ENCODE measurements at regions not wholly inside any gene's neighbourhood (a gene's known extent, or its start where the extent isn't known, plus 50 kb on each side); places are given as distances from the start of the nearest gene placed in this dataset.

DNA sequence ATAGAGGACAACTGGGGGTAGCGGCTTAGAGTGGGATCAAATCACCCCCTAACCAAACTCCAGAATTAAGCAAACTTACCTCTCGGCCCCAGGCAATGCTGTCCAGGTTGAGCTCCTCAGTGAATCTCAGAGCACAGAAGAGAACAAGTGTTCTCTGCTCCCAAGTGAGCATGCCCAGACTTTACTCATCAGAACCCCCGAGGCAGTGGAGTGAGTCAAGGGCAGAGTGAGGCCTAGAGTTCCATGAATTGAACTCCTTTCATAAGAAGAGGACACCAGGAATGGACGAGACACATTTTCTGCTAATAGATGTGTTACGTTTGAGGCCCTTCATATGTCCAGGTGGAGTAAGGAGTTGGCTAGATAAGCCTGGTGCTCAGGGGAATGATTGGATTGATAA is 134.0 kb upstream of the DTNBP1 start:
- DNase-seq = no peak

DNA sequence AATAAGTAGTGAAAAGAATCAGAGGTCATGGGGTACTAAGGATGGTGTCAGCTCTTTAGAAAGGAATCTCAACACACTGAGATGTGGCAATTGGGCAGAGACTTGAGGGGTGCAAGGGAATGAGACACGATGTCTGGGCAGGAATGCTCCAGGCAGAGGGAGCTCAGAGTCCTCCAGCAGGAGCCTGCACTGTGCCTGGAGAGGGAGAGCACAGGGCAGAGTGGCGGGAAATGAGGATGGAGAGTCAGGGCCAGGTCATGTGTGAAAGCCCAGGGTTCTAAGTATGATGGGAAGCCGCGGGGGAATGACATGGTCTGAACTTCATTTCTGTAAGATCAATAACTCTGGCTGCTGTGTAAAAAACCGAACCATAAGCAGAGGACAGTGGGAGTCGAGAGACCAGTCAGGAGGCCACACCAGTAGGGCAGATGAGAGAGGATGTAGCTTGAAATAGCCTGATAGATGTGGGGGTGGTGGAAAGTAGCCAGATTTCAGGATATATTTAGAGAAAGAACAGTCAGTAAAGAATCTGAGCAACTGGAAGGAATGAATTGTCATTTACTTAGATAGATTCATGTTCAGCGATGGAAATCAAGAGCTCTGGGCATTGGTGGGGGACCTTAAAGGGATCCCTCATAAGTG is 133.4 kb upstream of the DTNBP1 start:
- no peak for DNase-seq

DNA sequence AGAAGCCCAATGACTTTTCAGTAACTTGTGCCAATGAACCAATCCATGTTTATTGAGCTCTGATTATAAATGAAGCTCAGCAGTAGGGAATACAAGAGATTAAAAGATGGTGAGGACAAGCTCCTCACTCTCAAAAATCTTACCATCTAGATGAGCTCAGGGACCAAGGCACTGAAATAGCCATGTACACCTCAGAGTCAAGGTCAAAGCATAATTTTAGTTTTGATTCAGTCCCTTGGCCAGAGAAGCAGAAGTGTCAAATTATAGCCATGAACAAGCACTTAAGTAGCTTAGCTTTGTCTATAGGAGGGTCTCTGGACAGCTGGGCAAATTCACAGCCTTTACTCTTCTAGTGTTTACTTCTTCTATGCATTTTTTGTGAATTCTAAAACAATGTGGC is 131.0 kb upstream of the DTNBP1 start:
- no peak for DNase-seq

DNA sequence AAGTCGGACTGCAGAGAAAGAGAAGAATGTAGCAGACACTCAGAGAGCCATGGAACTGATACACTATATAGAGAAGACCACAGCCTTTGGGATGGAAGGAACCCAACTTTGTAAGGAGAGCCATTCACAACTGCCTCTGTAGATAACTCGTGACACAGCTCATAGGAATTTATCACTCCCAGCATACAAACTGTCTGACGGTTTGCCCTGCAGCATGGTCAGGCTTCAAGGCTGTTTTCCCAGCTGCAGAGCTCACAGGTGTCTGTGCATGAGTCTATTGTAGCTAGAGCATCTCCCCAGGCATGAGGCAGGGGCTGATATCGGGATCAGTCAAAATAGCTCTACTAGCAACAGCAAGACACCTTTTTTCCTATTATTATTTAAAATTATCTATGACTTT is 130.5 kb upstream of the DTNBP1 start:
- no peak for DNase-seq

DNA sequence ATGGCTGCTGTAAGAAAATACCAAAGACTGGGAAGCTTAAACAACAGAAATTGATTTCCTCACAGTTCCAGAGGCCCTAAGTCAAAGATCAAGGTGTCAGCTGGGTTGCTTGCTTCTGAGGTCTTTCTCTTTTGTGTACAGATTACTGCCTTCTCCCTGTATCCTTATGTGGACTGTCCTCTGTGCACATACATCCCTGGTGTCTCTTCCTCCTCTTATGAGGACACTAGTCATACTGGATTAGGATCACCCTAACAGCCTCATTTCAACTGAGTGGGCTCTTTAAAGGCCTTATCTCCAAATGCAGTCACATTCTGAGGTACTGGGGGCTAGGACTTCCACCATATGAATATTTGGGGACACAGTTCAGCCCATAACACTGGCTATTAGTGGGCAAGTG is 130.0 kb upstream of the DTNBP1 start:
- DNase-seq = no peak

DNA sequence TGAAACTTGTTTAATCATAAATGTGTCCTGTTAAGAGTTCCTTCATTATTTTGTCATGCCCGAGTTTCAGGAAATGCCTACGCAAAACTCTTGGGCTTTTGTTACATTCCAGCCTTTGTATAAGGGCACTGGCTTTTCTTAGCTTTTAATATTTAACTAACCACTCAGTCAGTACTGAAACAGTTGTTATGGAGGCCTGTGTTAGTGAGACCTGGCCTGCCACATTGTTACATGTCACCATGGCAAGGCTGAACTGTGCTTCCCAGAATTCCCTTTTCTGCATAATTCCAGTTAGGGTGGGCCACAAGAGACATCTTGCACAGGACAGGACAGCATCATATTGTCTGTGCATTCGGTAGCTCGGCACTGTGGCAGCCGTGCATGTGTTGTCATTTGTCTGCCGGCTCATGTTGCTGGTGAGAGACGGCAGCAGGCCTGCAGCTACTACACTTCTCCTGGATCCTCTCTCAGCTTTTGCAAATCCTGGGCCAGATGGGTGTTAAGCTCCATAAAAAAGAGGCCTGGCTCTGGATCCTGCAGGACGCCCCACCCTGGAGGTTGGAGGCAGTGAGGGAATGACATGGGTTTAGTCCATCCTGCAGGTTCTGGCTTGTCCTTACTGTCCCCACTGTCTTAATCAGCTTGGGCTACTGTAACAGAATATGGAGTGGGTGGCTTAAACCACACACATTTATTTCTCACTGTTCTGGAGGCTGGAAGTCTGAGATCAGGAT is 128.8 kb upstream of the DTNBP1 start:
- no peak for DNase-seq

DNA sequence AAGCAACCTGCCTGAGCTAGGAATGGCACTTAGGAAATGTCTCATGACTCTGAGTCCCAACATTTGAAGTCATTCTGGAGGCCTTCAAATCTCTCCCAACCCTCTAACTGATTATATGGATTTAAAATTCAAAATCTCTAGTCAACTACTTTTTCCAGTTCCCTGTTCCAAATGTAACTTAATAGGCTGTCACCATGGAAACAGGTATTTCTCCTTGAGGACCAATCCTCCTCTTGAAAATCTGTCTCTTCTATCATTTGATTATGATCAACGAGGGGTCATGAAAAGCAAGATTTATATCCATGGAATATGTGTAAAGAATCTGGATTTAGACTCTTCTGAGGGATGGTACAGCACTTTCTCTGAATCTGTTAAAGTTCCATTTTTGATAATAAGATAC is 127.3 kb upstream of the DTNBP1 start:
- no peak for DNase-seq

DNA sequence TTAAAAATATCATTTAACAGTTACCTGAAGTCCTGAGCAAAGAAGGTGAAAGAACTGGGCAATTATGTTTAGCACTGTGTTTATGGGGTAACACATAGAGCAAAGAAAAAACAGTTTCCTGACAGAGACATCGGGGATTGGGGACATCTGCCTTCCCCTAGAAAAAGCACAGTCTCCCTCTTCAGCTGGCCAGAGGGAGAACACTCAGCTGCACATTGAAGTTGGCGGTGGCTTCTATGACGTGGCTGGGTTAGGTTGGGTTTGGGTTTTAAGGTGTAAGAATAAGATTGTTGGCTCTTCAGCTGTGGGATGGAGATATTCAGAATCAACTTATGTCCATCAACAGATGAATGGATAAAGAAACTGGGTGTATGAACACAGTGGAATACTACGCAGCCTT is 124.0 kb upstream of the DTNBP1 start:
- no peak for DNase-seq

DNA sequence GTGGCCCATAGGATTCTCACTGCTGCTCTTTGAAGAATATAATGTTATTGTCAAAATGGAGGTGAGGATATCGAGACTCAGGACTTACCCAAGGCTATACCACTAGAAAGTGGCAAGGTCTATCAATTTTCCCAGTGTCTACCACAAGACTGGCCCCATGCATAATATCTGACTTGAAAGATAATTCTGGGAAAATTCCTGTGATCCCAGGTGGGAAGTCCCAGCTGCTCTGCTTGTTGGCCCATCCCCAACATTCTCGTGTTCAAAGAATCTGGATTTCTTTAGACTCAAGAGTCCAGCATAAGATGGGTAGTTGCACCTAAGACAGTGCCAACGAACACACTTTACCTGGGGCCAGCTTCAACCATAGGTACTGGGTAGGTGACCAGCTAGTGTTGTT is 120.7 kb upstream of the DTNBP1 start:
- DNase-seq = no peak

DNA sequence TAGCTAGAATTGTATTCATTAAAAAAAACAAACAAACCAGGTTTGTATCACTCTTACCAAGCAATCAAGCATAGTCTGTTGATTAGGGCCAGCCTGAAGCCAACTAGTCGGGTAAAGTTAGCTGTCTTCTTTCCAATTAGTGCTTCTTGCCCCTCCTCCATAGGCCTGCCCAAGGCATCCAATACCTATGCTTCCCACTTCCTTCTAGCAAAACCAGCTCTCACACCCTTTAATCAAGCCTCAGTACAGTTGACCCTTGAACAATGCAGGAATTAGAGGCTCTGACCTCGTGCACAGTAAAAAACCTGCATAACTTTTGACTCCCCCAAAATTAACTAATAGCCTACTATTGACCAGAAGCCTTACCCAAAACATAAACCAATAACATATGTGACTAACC is 119.1 kb upstream of the DTNBP1 start:
- DNase-seq = no peak

DNA sequence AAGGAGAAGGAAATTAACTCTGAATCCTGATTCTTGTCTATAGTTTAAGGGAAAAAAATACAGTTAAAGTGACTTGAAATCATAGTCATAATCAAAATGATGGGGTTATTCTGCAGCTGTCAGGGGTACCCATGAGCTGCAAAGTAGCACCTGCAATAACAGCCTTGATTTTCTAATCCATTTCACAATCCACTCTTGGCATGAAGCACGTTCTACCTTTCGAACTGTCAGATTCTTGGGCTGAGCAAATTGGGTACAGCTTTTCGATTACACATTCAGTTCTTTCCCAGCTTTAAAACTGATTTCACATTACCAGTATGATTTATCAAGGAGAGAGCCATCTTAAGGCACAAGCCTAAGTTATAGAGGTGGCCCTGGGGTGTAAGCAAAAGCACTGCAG is 118.5 kb upstream of the DTNBP1 start:
- no peak for DNase-seq

DNA sequence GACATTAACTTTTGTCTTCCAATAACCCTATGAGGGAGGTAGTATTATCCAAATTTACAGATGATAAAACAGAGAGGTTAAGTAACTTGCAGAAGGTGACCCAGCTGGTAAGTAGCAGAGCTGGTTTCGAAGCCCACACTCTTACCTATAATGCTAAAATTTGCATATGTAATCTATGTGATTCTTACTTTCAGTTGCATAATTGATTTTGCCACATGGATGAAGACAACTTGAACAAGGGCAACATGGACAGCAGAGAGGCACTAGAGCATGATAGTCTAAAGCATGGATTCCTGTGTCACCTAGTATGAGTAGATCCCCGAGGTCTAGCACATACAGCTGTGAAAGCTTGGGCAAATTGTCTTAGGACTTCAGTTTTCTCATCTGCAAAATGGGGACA is 117.6 kb upstream of the DTNBP1 start:
- no peak for DNase-seq

DNA sequence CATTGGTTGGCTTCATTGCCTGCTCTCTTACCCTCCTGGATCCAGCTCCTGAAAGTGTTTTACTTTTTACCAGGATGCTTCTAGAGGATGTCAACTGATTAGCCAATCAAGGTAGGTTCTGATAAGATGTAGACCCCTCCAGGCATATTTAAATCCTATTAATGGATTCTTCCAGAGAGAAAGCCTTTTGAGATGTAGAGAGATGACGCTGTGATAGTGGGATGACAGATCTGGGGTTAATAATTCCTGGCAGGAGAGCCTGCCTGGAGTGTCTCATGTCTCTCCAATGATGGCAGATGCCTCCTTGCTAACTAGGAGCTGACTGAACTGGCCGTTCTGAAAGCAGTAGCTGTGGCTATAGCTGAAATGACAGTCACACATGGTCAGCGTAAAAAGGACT is 116.9 kb upstream of the DTNBP1 start:
- no peak for DNase-seq

DNA sequence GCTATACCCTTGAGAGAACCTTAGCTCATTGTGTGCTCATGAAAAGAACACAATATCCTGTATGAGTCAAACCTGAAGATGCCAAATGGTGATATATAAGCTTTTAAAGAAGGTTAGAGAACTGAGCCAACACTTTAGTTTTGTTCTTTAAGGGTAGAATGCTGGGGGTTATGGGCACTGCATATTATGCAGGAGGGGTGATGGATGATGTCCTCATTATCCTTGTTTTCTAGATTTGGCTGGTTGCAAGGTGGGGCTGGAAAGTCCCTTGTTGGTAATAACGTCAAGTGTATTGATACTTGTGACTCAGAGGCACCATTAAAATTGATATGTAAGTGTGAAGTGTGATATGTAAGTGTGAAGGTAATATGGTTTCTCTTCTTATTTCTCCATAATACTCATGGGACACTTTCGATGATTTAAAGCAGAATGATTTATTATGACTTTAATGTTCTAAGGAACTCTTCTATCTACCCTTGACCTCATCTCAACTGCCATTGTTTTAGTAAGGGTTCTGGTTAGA is 113.7 kb upstream of the DTNBP1 start:
- DNase-seq = peak; percentile 42 to 43

DNA sequence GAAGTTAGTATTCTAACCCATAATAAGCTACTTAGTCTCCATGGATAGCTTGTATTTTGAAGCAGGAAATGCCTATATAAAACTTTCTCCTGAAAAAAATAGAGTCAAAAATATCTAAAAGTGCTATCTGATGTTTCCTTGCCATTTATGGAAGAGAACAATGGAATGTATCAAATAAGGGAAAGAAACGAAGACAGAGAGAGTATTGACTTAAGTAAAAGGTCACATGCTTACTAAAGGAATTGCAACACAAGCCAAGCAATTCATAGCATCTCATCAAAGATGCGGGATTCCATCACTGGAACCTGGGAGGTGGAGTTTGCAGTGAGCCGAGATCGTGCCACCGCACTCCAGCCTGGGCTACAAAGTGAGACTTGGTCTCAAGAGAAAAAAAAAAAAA is 112.9 kb upstream of the DTNBP1 start:
- no peak for DNase-seq

DNA sequence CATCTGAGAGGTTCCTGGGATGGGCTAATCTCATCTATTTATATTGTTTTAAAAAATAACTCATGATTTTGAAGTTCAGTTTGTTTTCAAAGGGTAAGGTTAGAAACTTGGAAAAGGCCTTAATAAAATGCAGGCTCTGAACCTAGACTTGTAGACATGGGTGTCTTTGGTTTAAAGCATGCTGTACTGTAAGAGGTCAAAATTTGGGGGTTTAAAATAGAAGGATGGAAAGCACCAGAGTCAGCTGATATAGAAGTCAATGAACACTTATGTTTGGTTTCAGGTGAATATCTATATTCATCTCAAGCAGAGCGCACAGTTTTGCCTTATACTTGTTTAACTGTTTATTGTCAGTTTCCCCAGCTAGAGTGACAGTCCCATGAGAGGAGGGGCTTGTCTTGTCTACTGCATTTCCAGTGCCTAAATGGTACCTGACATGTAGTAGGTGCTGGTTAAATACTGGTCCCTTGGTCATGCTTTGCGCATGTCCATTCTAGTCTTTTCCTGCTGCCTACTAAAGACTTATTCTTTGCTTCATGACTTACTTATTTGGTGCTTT is 112.3 kb upstream of the DTNBP1 start:
- no peak for DNase-seq

DNA sequence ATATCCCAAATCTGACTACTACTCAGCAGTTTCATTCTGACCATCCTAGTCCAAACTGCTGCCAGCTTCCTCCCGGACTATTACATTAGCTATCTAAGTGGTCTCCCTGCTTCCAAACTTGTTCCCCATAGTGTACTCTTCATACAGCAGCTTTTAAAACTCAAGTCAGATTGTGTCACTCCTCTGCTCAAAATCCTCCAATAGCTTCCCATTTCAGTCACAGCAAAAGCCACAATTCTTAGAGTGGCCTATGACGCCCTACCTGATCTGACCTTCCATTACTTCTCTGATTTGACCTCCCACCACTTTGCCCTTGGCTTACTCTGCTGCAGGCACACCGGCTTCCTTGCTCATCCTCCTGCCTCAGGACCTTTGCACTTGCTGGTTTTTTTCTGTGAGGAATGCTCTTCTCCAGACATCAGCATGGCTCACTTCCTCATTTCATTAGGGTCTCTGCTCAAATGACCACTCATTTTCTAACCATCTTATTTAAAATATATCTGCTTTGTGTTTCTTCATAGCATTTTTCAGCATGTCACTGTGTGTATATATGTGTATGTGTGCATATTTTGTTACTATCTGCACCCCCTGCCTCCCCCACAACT is 111.1 kb upstream of the DTNBP1 start:
- no peak for DNase-seq

DNA sequence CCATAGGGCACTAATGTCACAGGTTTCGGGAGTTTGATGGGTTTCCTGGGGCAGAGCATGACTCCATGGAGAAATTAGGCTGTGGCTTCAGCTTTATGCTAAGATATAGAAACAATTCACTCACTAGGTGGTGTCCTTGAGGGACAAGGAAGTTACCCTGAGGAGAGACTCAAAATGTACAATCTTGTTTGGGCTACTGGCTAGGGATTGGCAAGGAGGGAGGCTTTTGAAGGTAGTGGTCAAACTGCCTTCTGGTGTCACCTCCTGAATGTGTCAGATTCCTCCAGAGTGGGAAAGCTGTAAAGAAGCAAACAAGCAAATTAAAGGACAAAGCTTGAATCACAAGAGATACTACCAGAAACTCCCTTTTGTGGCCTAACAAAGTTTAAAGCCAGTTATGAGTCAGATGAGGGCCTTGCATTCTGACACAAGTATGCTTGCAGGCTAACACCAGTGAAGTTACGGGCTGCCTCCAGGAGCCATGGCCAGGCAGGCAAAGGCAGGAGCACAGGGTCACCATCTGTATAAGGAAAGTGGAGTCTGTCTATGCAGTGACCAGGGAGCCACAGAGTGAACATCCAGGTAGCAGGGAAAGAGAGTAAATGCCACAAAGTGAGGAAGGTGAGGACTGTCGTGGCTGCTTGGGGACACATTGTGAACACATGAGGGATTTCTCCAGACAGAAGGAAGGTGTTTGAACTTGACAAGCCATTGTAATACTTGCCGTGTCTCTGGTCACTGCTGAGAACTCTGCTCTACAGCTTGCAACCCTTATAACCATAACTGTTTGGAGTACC is 107.7 kb upstream of the DTNBP1 start:
- DNase-seq = peak in 1 of 2 donors; percentile 20

DNA sequence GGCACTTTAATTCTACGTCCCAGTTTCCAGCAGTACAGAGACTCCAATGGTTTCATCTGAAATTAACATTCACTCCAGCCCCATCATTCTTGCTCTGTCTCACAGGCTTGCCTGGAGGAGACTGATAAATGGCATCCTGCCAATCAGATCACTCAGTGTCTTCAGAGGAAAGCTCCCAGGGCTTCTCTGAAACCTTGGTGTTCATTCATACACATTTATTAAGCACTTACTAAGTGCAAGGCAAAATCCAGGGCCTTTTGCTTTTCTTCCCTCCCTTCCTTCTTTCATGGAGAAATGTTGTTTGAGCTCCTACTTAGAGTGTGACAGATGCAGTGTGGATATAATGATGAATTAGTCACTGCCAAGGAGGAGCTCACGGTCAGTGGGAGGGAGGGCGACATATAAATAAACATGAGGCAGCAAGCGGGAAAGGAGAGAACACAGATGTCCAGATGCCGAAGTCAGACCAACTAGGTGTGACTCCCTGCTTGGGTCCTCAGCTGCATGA is 106.7 kb upstream of the DTNBP1 start:
- DNase-seq = no peak

DNA sequence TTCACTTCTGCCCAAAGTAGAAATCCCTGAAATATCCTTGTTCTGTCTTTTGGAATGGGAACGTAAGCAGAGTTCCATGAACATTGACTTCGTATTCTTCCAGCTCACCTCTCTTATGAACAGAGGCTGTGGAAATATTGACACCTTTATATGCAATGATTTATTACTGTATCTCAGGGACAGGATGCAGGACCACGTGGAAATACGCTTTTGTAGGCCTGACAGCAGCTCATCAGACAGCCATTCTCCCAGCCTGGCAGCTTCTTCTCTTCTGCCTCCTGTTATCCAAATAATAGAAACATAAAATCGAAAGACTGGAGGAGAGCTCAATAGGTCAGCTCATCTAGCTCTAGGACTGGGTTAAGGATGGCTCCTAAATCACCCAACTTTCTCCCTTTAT is 106.2 kb upstream of the DTNBP1 start:
- DNase-seq = no peak

DNA sequence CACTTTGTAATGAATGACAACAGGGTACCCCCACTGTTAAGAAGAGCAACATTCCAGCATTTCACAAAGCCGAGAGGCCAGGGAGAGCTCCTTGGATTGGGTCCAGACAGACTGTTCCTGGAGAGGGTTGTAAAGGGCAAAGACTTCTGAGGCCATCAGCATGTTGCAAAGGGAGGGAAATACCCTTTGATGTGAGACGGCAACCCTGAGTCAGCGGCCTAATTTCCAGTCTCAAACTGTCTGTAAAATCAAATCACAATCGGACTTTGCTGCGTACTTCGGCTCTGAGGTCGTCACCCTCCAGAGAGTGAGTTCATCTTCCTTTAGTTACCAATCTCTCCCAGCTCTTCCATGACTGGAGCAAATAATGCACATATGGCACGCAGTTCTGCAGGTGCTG is 101.0 kb upstream of the DTNBP1 start:
- peak in 1 of 2 donors; percentile 26 for DNase-seq

DNA sequence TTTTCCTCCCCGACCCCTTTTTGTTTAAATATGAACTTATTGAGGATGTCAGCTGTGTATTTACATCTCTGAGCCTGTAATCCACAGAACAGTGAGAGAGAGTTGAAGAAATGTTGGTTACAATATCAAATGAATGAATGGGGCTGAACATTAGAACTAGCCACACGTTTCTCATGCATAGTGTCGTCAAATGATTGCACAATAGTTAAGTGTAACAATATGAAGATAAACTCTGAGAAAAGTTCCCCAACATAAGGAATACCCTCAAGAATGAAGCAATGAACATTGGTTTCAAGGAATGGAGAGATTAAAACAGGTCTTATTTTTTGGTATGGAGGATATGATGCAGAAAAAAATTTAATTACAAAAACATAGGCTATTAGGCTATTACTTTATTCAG is 100.5 kb upstream of the DTNBP1 start:
- DNase-seq = no peak

DNA sequence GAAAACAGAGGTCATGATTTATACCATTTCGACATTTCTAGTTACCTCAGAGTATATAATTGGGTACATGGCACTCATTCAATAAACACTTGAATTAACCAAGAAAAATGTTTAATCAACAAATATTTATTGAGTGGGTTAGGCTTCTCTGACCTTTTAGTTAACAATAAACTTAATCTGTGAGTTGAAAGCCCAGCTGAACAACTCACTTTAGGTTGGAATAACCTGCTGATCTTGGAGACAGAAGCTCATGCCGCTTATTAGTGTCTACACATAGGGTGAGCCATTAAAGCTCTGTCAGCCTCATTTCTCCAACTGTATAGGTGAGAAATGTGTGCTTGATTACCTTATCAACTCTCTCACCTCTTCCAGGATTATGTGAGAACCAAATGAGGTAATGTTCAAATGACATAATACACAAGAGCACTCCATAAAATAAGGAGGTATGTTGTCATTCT is 98.2 kb upstream of the DTNBP1 start:
- DNase-seq = no peak
